GM23248 (cell line): ENCODE measurements at regions not wholly inside any gene's neighbourhood (a gene's known extent, or its start where the extent isn't known, plus 50 kb on each side); places are given as distances from the start of the nearest gene placed in this dataset.

ENCODE experiments used
- EZH2 ChIP-seq: fragments of 200-600 bp; sonication (generic); IDR thresholded peaks from 2 replicates; pipeline ENCODE4 v1.6.1; 2018; ENCODE audit warnings: antibody characterized with exemption, mild to moderate bottlenecking; ENCODE audit not compliant: insufficient read depth, poor library complexity, severe bottlenecking
- EZH2phosphoT487 ChIP-seq: fragments of 200-600 bp; sonication (generic); IDR thresholded peaks from 2 replicates; pipeline ENCODE4 v1.6.1; 2018; ENCODE audit warnings: antibody characterized with exemption, moderate library complexity, mild to moderate bottlenecking, low read depth; ENCODE audit not compliant: insufficient read depth

DNA sequence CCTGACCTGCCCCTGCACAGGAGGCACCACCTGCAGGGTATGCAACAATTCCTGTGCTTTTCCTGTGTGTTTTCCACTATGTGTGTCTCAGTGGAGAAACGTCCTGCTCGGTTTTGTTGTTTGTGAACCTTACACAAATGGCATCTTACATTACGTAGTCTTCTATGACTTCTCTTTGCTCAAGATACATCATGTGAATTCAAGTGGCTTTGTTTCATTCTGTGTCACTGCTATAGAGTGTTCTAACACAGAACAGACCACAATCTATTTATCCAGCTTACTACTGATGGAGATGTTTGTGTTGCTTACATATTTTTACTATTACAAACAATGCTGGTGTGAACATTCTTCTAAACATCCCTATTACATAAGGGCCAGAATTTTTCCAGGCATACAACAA is 97.7 kb downstream of the ANKRD10 start:
- TF ChIP-seq EZH2 (no peak), EZH2phosphoT487 (no peak)
